D721Med (cell line): ENCODE measurements at regions not wholly inside any gene's neighbourhood (a gene's known extent, or its start where the extent isn't known, plus 50 kb on each side); places are given as distances from the start of the nearest gene placed in this dataset.

Experiments used
- DNase-seq: peaks from one replicate; pipeline ENCODE4 v3.0.0; 2011; ENCODE audit warnings: low spot score; ENCODE audit not compliant: insufficient read length
- FAIRE-seq: peaks from 2 replicates; lab custom pipeline; 2011; peaks lifted over from hg19 to GRCh38; lab: Jason Lieb, UNC
- CTCF ChIP-seq: IDR thresholded peaks from 2 replicates; pipeline ENCODE4 v1.5.1; 2012; ENCODE audit warnings: mild to moderate bottlenecking, control low read depth; ENCODE audit not compliant: insufficient read depth; ENCODE audit errors: missing control alignments

GRCh38 chr7:155220903-155221302, 76.8 kb upstream of the INSIG1 start:
- DNase-seq (no peak), FAIRE-seq (no peak)
- no peak for TF ChIP-seq CTCF

- DNase-seq (no peak), FAIRE-seq (no peak)
- no peak for TF ChIP-seq CTCF
These were observed 76.1 kb upstream of the INSIG1 start for GRCh38 chr7:155221547-155221946.

GRCh38 chr7:155222061-155222460, 75.6 kb upstream of the INSIG1 start:
- FAIRE-seq, result no peak
- DNase-seq, result no peak
- no peak for TF ChIP-seq CTCF

- no peak for FAIRE-seq
These were observed 75.1 kb upstream of the INSIG1 start for GRCh38 chr7:155222573-155222972.

GRCh38 chr7:155223021-155223420, 74.7 kb upstream of the INSIG1 start:
- DNase-seq (no peak), FAIRE-seq (no peak)
- TF ChIP-seq CTCF, result no peak

More at GRCh38 chr7:155222573-155222972, 75.1 kb upstream of the INSIG1 start:
- no peak for DNase-seq
- no peak for TF ChIP-seq CTCF

- DNase-seq, result no peak
- TF ChIP-seq CTCF, result no peak
- FAIRE-seq, result peak; percentile 89
These were observed 74.2 kb upstream of the INSIG1 start for GRCh38 chr7:155223503-155223902.

GRCh38 chr7:155224116-155224811, 73.4 kb upstream of the INSIG1 start:
- FAIRE-seq (peak; percentile 48), DNase-seq (peak; percentile 70)
- TF ChIP-seq CTCF, result no peak
